ENCODE measurements at regions not wholly inside any gene's neighbourhood (a gene's known extent, or its start where the extent isn't known, plus 50 kb on each side); places are given as distances from the start of the nearest gene placed in this dataset.
A peak's percentile ranks its signal among the peaks of the same experiment; 100 is the strongest.
"Not testable (repeated sequence)": the region's sequence is repeated elsewhere in the genome, so short reads cannot be mapped to it uniquely, and the experiment has no call there.

GRCh38 chr10:124193309-124193696, 99.9 kb upstream of the CHST15 start:
- Histone ChIP-seq H3K4me2 (ENCODE audit: low read length) (no peak overlapping the region), H2AFZ (ENCODE audit: low read length) (no peak overlapping the region), H3K9ac (ENCODE audit: low read length) (no peak overlapping the region), H3K27me3 (ENCODE audit: low read length) (peaks cover 10% of the 10 kb centered on the region; the same call in 1 of the 2 replicates), H3K79me2 (ENCODE audit: low read length) (no peaks in the 10 kb centered on the region), H3K36me3 (ENCODE audit: low read depth, low read length) (no peaks in the 10 kb centered on the region), H4K20me1 (ENCODE audit: low read length) (no peaks in the 10 kb centered on the region), H3K4me1 (ENCODE audit: insufficient read depth, low read length) (no peaks in the 10 kb centered on the region), H3K27ac (ENCODE audit: low read length) (no peak overlapping the region), H3K9me3 (ENCODE audit: low read length) (no peaks in the 10 kb centered on the region), H3F3A (ENCODE audit: low read length, unreplicated experiment) (no peaks in the 10 kb centered on the region), H3K4me3 (ENCODE audit: low read length) (no peak overlapping the region), H3K9me2 (replicated peaks; ENCODE audit: low read length) (no peaks in the 10 kb centered on the region)
- ChIA-PET CTCF (no interaction called here), POLR2A (ENCODE audit: unreplicated experiment) (interaction anchor here (0.6 kb wide), 1 partner anchor 323 kb away, joined by 5 read pairs; no protein-coding TSS in a partner anchor)
- BruUV-seq (replicated peaks), result no TSS peak
- no peak for TF ChIP-seq EZH2 (IDR thresholded peaks at IDR 0.05; ENCODE audit: low read length, unreplicated experiment)
- TF ChIP-seq CTCF (conservative IDR thresholded peaks at IDR 0.05; ENCODE audit: low read depth, low read length), result no peak
- TF ChIP-seq EZH2phosphoT487 (IDR thresholded peaks at IDR 0.05; ENCODE audit: borderline replicate concordance, low read length), result no peak
- intact Hi-C loops (cut with micrococcal nuclease), result no loop called here
- DNase-seq, result no peak
- no peak for ATAC-seq

- peak; percentile 39; the same call in 1 of the 2 replicates for TF ChIP-seq CTCF (conservative IDR thresholded peaks at IDR 0.05; ENCODE audit: low read depth, low read length)
- H4K20me1 ChIP-seq (ENCODE audit: low read length); DNase-seq; H3K36me3 ChIP-seq (ENCODE audit: low read depth, low read length); H3K4me2 ChIP-seq (ENCODE audit: low read length); intact Hi-C loops (cut with micrococcal nuclease); H3K9ac ChIP-seq (ENCODE audit: low read length); H3K9me2 ChIP-seq (replicated peaks; ENCODE audit: low read length); BruUV-seq (replicated peaks); H3K9me3 ChIP-seq (ENCODE audit: low read length); ATAC-seq; H3K4me3 ChIP-seq (ENCODE audit: low read length); H2AFZ ChIP-seq (ENCODE audit: low read length); H3K4me1 ChIP-seq (ENCODE audit: insufficient read depth, low read length); CTCF ChIA-PET; H3K27ac ChIP-seq (ENCODE audit: low read length); H3F3A ChIP-seq (ENCODE audit: low read length, unreplicated experiment); H3K79me2 ChIP-seq (ENCODE audit: low read length): not testable (repeated sequence)
- H3K27me3 ChIP-seq (ENCODE audit: low read length), result peaks cover 10% of the 10 kb centered on the region; the same call in 1 of the 2 replicates
- POLR2A ChIA-PET (ENCODE audit: unreplicated experiment), result interaction anchor here (0.6 kb wide), 1 partner anchor 323 kb away, joined by 5 read pairs; no protein-coding TSS in a partner anchor
These were observed 99.4 kb upstream of the CHST15 start for GRCh38 chr10:124192664-124193308.

GRCh38 chr10:124190476-124190875, 97.1 kb upstream of the CHST15 start:
- H4K20me1 ChIP-seq (ENCODE audit: low read length); H2AFZ ChIP-seq (ENCODE audit: low read length); H3K4me1 ChIP-seq (ENCODE audit: insufficient read depth, low read length); DNase-seq; H3F3A ChIP-seq (ENCODE audit: low read length, unreplicated experiment); H3K9me3 ChIP-seq (ENCODE audit: low read length); H3K4me2 ChIP-seq (ENCODE audit: low read length); H3K27ac ChIP-seq (ENCODE audit: low read length); BruUV-seq (replicated peaks); intact Hi-C loops (cut with micrococcal nuclease); H3K4me3 ChIP-seq (ENCODE audit: low read length); H3K9me2 ChIP-seq (replicated peaks; ENCODE audit: low read length); CTCF ChIA-PET; H3K36me3 ChIP-seq (ENCODE audit: low read depth, low read length); ATAC-seq; H3K79me2 ChIP-seq (ENCODE audit: low read length); POLR2A ChIA-PET (ENCODE audit: unreplicated experiment); H3K9ac ChIP-seq (ENCODE audit: low read length): not testable (repeated sequence)
- H3K27me3 ChIP-seq (ENCODE audit: low read length), result peaks cover 10% of the 10 kb centered on the region; the same call in 1 of the 2 replicates
